ENCODE measurements at regions not wholly inside any gene's neighbourhood (a gene's known extent, or its start where the extent isn't known, plus 50 kb on each side); places are given as distances from the start of the nearest gene placed in this dataset.
A peak's percentile ranks its signal among the peaks of the same experiment; 100 is the strongest.

- intact Hi-C loops (cut with DNase I; ENCODE audit: low total_unique reads) = no loop called here
- Histone ChIP-seq H3K27ac (peak overlapping the region in 1 of 5 donors; percentile 51), H3K36me3 (no peaks in the 10 kb centered on the region), H3K4me3 (no peak overlapping the region), H3K27me3 (no peaks in the 10 kb centered on the region), H3K9me3 (no peaks in the 10 kb centered on the region), H3K4me1 (peaks cover 6 to 37% (median 21%) of the 10 kb centered on the region in 4 donors)
- peak in 1 of 2 donors; percentile 58 for DNase-seq
- TF ChIP-seq POLR2A (IDR thresholded peaks at IDR 0.05) = no peak
- TF ChIP-seq EP300 (IDR thresholded peaks at IDR 0.05) = no peak
- no peak for TF ChIP-seq CTCF (IDR thresholded peaks at IDR 0.05)
- no peak for TF ChIP-seq POLR2AphosphoS5 (IDR thresholded peaks at IDR 0.05)
- 40 to 49% (median 42%) methylated on average over 4 of the region's 4 CpGs for WGBS, 5 donors
These were observed 59.6 kb upstream of the C1GALT1 start for GRCh38 chr7:7122701-7123281.

- Histone ChIP-seq H3K27me3 (no peaks in the 10 kb centered on the region), H3K36me3 (no peaks in the 10 kb centered on the region), H3K4me1 (peaks cover 8 to 27% (median 15%) of the 10 kb centered on the region in 4 donors), H3K4me3 (no peak overlapping the region), H3K9me3 (no peaks in the 10 kb centered on the region), H3K27ac (no peak overlapping the region)
- DNase-seq = no peak
- TF ChIP-seq CTCF (IDR thresholded peaks at IDR 0.05) (no peak), EP300 (IDR thresholded peaks at IDR 0.05) (no peak), POLR2A (IDR thresholded peaks at IDR 0.05) (no peak), POLR2AphosphoS5 (IDR thresholded peaks at IDR 0.05) (no peak)
- 71 to 85% (median 79%) methylated on average over 2 of the region's 2 CpGs for WGBS, 5 donors
- intact Hi-C loops (cut with DNase I; ENCODE audit: low total_unique reads) = no loop called here
These were observed 56.4 kb upstream of the C1GALT1 start for GRCh38 chr7:7125963-7126362.

DNA sequence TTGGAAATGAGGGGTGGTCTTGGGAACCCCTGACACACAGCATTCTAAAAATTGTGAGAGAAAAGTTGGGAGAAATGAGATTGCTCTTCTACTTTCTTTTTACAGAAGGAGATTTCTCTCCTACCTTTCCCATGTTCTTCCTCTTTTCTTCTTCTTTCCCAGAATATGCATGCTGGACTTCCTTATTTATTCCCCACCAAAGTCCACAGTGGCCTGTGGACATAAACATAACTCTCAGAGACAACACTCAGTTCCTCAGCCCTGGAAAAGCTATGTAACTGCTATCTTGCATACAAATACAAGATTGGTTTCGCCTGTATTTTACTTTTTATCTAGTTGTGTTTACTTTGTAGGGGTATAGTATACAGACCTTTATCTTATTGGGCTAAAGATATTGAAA lies 54.6 kb upstream of the C1GALT1 start:
- H3K36me3 ChIP-seq = no peaks in the 10 kb centered on the region

GRCh38 chr7:7129381-7129780 lies 53.0 kb upstream of the C1GALT1 start:
- intact Hi-C loops (cut with DNase I; ENCODE audit: low total_unique reads) = no loop called here
- no peak for TF ChIP-seq POLR2A (IDR thresholded peaks at IDR 0.05)
- TF ChIP-seq POLR2AphosphoS5 (IDR thresholded peaks at IDR 0.05) = no peak
- no peak for TF ChIP-seq EP300 (IDR thresholded peaks at IDR 0.05)
- no peak for TF ChIP-seq CTCF (IDR thresholded peaks at IDR 0.05)
- no peaks in the 10 kb centered on the region for H3K36me3 ChIP-seq
- H3K9me3 ChIP-seq = no peaks in the 10 kb centered on the region
- H3K4me3 ChIP-seq = no peak overlapping the region
- no peak for DNase-seq
- H3K4me1 ChIP-seq = peaks cover 0 to 22% (median 13%) of the 10 kb centered on the region in 4 donors
- H3K27ac ChIP-seq = no peak overlapping the region
- 82 to 88% (median 85%) methylated on average over 3 of the region's 3 CpGs for WGBS, 5 donors
- H3K27me3 ChIP-seq = no peaks in the 10 kb centered on the region

More for the DNA sequence above, 54.6 kb upstream of the C1GALT1 start:
- H3K4me1 ChIP-seq = peaks cover 6 to 23% (median 13%) of the 10 kb centered on the region in 4 donors
- H3K27me3 ChIP-seq = no peaks in the 10 kb centered on the region
- intact Hi-C loops (cut with DNase I; ENCODE audit: low total_unique reads) = no loop called here
- DNase-seq = no peak
- H3K27ac ChIP-seq = peak overlapping the region in 1 of 5 donors; percentile 10
- TF ChIP-seq POLR2A (IDR thresholded peaks at IDR 0.05) = no peak
- no peak for TF ChIP-seq CTCF (IDR thresholded peaks at IDR 0.05)
- no peak for TF ChIP-seq POLR2AphosphoS5 (IDR thresholded peaks at IDR 0.05)
- TF ChIP-seq EP300 (IDR thresholded peaks at IDR 0.05) = no peak
- no peak overlapping the region for H3K4me3 ChIP-seq
- WGBS, 5 donors = 26 to 66% (median 48%) methylated on average over 1 of the region's 1 CpG
- H3K9me3 ChIP-seq = no peaks in the 10 kb centered on the region
